Thyroid gland (tissue), 4 donors: ENCODE measurements at regions not wholly inside any gene's neighbourhood (a gene's known extent, or its start where the extent isn't known, plus 50 kb on each side); places are given as distances from the start of the nearest gene placed in this dataset.
A peak's percentile ranks its signal among the peaks of the same experiment; 100 is the strongest.

Experiments
- DNase-seq, 2 donors: peaks; one replicate each; pipeline ENCODE4 v3.0.0-alpha.2; 2019
- H3K27ac ChIP-seq, 3 donors: fragments of 200-600 bp; sonication (generic); 1 replicate in 2 of 3; 2 replicates in 1 of 3; pipeline ENCODE4 v1.5.1; 2016 to 2019; ENCODE audit warnings: mild to moderate bottlenecking in 1 of 3, moderate library complexity in 1 of 3
- H3K27me3 ChIP-seq: fragments of 200-600 bp; sonication (generic); one replicate; pipeline ENCODE4 v1.5.1; 2019
- H3K36me3 ChIP-seq, 2 donors: fragments of 200-600 bp; sonication (generic); one replicate each; pipeline ENCODE4 v1.5.1; 2016 to 2019
- H3K4me1 ChIP-seq, 2 donors: fragments of 200-600 bp; sonication (generic); one replicate each; pipeline ENCODE4 v1.5.1; 2017 to 2019
- H3K4me3 ChIP-seq, 3 donors: fragments of 200-600 bp; sonication (generic); replicated peaks in 1 of 3; 1 replicate in 2 of 3; 2 replicates in 1 of 3; pipeline ENCODE4 v1.5.1; 2016; ENCODE audit warnings: mild to moderate bottlenecking in 1 of 3
- H3K9me3 ChIP-seq: fragments of 200-600 bp; sonication (generic); one replicate; pipeline ENCODE4 v1.5.1; 2017
- POLR2A ChIP-seq, 2 donors: fragments of 450-650 bp; IDR thresholded peaks; one replicate each; pipeline ENCODE4 v1.6.1; 2017; ENCODE audit warnings: antibody characterized with exemption in 2 of 2, mild to moderate bottlenecking in 2 of 2, moderate library complexity in 1 of 2
- WGBS, 2 donors: methylation state at CpG; one replicate each; pipeline ENCODE4 v1.1.5; 2017; 5-methylcytosine and 5-hydroxymethylcytosine counted together
- intact Hi-C: fragments of 100-400 bp; cut with DNase I; formaldehyde crosslinking; loops from one replicate; pipeline ENCODE4 v1.15.1; 2023
- TF ChIP-seq, protein P1 (sequence below), 6 experiments: fragments of 200-600 bp in 3 of 6; fragments of 450-650 bp in 3 of 6; sonication (generic) in 3 of 6; IDR thresholded peaks; one replicate each; pipeline ENCODE4 v1.5.1; 2016 to 2019; ENCODE audit warnings: antibody characterized with exemption in 6 of 6, mild to moderate bottlenecking in 2 of 6, inconsistent platforms in 1 of 6, moderate library complexity in 1 of 6

DNA sequence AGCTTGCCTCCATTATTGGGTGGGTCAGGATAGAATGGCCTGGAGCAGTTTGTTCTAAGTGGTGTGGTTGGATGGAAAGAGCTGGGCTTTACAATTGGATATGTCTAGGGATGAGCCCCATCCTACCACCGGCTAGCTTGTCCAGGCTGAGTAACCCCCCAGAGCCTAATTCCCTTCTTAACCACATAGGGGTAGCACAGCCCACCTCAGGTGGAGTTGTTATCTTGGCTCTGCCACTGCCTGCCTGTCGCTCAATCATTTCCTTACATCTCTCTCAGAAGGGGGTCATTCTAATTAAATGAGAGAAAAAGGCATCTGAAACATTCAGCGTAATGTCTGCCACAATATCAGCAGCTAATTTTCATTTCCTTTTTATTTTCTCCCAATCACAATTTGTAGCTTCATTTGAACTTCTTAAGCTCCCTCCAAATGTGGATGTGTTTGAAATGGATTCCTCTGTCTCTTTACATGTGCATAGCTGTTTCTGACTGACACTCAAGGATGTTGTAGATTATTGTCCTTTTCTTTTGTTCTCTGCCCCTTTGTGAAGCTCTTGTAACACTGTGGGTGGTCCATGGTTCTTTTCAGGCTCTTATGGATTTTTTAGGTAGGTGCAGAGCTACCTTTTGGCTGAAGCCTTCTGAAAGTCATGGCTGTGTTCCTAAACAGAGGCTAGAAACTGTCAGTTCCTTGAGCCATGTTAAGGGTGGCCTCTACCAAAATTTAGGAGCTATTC, 383.1 kb upstream of the KLF4 start:
- WGBS, 2 donors = 93 to 95% methylated on average over 3 of the region's 3 CpGs
- TF ChIP-seq POLR2A (IDR thresholded peaks at IDR 0.05) = no peak
- TF ChIP-seq, protein P1, sequence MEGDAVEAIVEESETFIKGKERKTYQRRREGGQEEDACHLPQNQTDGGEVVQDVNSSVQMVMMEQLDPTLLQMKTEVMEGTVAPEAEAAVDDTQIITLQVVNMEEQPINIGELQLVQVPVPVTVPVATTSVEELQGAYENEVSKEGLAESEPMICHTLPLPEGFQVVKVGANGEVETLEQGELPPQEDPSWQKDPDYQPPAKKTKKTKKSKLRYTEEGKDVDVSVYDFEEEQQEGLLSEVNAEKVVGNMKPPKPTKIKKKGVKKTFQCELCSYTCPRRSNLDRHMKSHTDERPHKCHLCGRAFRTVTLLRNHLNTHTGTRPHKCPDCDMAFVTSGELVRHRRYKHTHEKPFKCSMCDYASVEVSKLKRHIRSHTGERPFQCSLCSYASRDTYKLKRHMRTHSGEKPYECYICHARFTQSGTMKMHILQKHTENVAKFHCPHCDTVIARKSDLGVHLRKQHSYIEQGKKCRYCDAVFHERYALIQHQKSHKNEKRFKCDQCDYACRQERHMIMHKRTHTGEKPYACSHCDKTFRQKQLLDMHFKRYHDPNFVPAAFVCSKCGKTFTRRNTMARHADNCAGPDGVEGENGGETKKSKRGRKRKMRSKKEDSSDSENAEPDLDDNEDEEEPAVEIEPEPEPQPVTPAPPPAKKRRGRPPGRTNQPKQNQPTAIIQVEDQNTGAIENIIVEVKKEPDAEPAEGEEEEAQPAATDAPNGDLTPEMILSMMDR (IDR thresholded peaks at IDR 0.05) = no peak
- no peak for DNase-seq
- Histone ChIP-seq H3K36me3 (no peaks in the 10 kb centered on the region), H3K27me3 (no peaks in the 10 kb centered on the region), H3K4me1 (peaks cover 6 to 16% of the 10 kb centered on the region in 2 donors), H3K27ac (no peak overlapping the region), H3K9me3 (no peaks in the 10 kb centered on the region), H3K4me3 (no peak overlapping the region)
- intact Hi-C loops = no loop called here

DNA sequence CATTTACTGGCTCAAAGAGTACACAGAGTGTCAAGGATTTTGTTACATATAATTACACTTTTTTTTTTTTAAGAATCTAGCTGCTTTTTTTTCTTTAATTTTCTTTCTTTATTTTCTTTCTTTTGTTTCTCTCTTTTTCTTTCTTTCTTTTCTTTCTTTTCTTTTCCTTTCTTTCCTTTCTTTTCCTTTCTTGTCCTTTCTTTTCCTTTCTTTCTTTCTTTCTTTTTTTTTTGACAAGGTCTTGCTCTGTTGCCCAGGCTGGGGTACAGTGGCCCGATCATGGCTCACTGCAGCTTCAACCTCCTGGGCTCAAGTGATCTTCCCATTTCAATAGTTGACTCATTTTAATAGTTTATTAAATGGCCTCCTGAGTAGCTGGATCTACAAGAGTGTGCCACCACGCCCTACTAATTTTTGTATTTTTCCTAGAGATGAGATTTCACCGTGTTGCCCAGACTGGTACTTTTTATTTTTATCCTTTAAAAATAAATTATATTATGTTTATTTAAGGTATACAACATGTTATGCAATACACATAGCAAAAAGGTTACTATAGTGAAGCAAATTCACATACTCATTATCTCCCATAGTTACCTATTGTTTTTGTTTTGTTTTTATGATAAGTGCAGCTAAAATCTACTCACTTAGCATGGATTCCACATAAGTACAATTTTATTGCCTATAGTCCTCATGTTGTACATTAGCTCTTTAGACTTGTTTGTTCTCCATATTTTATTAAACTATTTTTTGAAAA, 381.5 kb upstream of the KLF4 start:
- Histone ChIP-seq H3K36me3 (no peaks in the 10 kb centered on the region), H3K27me3 (no peaks in the 10 kb centered on the region), H3K9me3 (no peaks in the 10 kb centered on the region), H3K4me3 (no peak overlapping the region), H3K4me1 (peaks cover 17 to 27% of the 10 kb centered on the region in 2 donors), H3K27ac (no peak overlapping the region)
- intact Hi-C loops = no loop called here
- 74 to 81% methylated on average over 3 of the region's 3 CpGs for WGBS, 2 donors
- no peak for TF ChIP-seq POLR2A (IDR thresholded peaks at IDR 0.05)
- TF ChIP-seq, protein P1 (IDR thresholded peaks at IDR 0.05) = no peak
- no peak for DNase-seq

DNA sequence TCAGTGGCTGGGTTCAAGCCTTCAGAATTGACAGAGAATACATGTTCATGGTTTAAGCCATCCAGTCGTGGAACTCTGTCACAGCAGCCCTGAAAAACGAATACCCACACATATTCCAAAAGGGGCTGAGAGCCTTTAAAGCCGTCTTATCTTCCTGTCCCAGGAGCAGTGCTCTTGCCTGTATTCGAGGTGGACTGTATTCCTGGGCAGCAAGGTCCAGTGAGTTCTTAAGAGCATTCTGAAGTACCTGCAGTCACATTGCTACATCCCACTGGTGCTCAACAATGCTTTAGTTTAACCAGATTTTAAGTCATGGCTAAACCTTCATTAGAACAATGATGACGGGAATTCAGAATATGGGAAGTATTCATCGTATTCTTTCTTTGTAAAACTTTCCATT, 380.7 kb upstream of the KLF4 start:
- Histone ChIP-seq H3K4me1 (peaks cover 17 to 27% of the 10 kb centered on the region in 2 donors), H3K27me3 (no peaks in the 10 kb centered on the region), H3K27ac (no peak overlapping the region), H3K36me3 (no peaks in the 10 kb centered on the region), H3K9me3 (no peaks in the 10 kb centered on the region), H3K4me3 (no peak overlapping the region)
- TF ChIP-seq POLR2A (IDR thresholded peaks at IDR 0.05) = no peak
- TF ChIP-seq, protein P1 (IDR thresholded peaks at IDR 0.05) = no peak
- WGBS, 2 donors = 37 to 44% methylated on average over 6 of the region's 6 CpGs
- intact Hi-C loops = no loop called here
- DNase-seq = peak; percentile 58 to 61

DNA sequence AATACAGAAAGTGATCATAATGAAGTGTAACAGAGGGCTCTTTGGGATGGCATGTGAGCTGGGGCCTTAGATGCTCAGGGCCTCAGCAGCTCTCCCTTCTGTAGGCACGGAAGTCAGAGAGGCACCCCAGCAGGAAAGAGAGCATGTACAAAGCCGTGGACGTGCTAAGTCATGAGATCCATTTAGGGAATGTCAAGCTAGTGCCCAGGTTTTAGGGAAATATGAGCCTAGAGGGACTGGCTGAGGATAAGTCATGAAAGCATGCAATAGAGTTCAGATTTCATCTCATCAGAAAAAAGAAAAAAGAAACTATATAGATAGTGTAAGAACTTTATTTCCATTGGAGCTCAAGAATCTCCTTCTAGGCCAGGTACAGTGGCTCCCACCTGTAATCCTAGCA, 379.5 kb upstream of the KLF4 start:
- intact Hi-C loops = no loop called here
- 88 to 89% methylated on average over 3 of the region's 3 CpGs for WGBS, 2 donors

More for the DNA sequence above, 379.5 kb upstream of the KLF4 start:
- no peaks in the 10 kb centered on the region for H3K27me3 ChIP-seq
- no peak overlapping the region for H3K27ac ChIP-seq
- H3K4me3 ChIP-seq = no peak overlapping the region
- H3K9me3 ChIP-seq = no peaks in the 10 kb centered on the region
- no peak for TF ChIP-seq POLR2A (IDR thresholded peaks at IDR 0.05)
- TF ChIP-seq, protein P1 (IDR thresholded peaks at IDR 0.05) = no peak
- no peaks in the 10 kb centered on the region for H3K36me3 ChIP-seq
- DNase-seq = no peak
- H3K4me1 ChIP-seq = peaks cover 17 to 27% of the 10 kb centered on the region in 2 donors
